HCT116 (cell line): ENCODE measurements at regions not wholly inside any gene's neighbourhood (a gene's known extent, or its start where the extent isn't known, plus 50 kb on each side); places are given as distances from the start of the nearest gene placed in this dataset.

Experiments used
- ATAC-seq: fragments of 200-7000 bp; cut with Tn5 transposase; 2 replicates; pipeline ENCODE4 v1.9.1; 2020; ENCODE audit warnings: mild to moderate bottlenecking, moderate library complexity
- BruUV-seq: library from RNA; stranded (reverse); fragments of 400-500 nt; replicated peaks from 2 replicates; lab custom pipeline; 2021; lab: Mats Ljungman, UMichigan
- CTCF ChIA-PET: fragments of 300-600 bp; sonication (Branson Sonifier 250); formaldehyde crosslinking; loops from one replicate; lab custom pipeline; 2021; ENCODE audit warnings: antibody characterized with exemption; lab: Charles Lee
- POLR2A ChIA-PET: fragments of 300-600, 350-600 bp; sonication (Branson Sonifier 250); formaldehyde crosslinking; loops from one replicate; lab custom pipeline; 2021; ENCODE audit warnings: antibody characterized with exemption; lab: Charles Lee
- RAD21 ChIA-PET, 2 experiments: fragments of 300-600 bp; sonication (Branson Sonifier 250); formaldehyde crosslinking; loops; one replicate each; lab custom pipeline; 2023; ENCODE audit warnings: low total read pairs in 2 of 2; ENCODE audit not compliant: uncharacterized antibody in 2 of 2, unreplicated experiment in 2 of 2, low non-redundant PET in 1 of 2; lab: Charles Lee
- DNase-seq: peaks from one replicate; pipeline ENCODE4 v3.0.0-alpha.2; 2010; ENCODE audit warnings: low read depth, low spot score
- H2AFZ ChIP-seq: fragments of 200-600 bp; shearing (Covaris generic), sonication (generic); 2 replicates; pipeline ENCODE4 v1.6.1; 2017; ENCODE audit warnings: low read depth, mixed run types, mixed read lengths, antibody characterized with exemption, low read length; ENCODE audit not compliant: poor library complexity, severe bottlenecking
- H3K27ac ChIP-seq: 2 replicates; pipeline ENCODE4 v1.5.1; 2012; ENCODE audit warnings: low read depth, low read length
- H3K27me3 ChIP-seq: fragments of 200-600 bp; sonication (generic); 2 replicates; pipeline ENCODE4 v1.6.1; 2016; ENCODE audit warnings: mixed run types, low read length, mixed read lengths; ENCODE audit not compliant: insufficient read depth
- H3K36me3 ChIP-seq, 2 experiments: fragments of 200-500 bp in 1 of 2; fragments of 200-600 bp in 1 of 2; sonication (Bioruptor generic) in 1 of 2; sonication (generic) in 1 of 2; 2 replicates each; pipeline versions ENCODE4 v1.5.1 to v1.6.1; 2014 to 2016; ENCODE audit warnings: low read length in 2 of 2, inconsistent platforms in 1 of 2, mixed read lengths in 1 of 2, mixed run types in 1 of 2; ENCODE audit not compliant: insufficient read depth in 2 of 2, control insufficient read depth in 1 of 2
- H3K4me1 ChIP-seq, 2 experiments: fragments of 200-600 bp in 1 of 2; sonication (generic) in 1 of 2; 2 replicates each; pipeline versions ENCODE4 v1.5.1 to v1.6.1; 2012 to 2017; ENCODE audit warnings: low read length in 2 of 2, inconsistent platforms in 1 of 2, mild to moderate bottlenecking in 1 of 2, mixed read lengths in 1 of 2, mixed run types in 1 of 2, moderate library complexity in 1 of 2; ENCODE audit not compliant: insufficient read depth in 2 of 2, control insufficient read depth in 1 of 2
- H3K4me2 ChIP-seq: fragments of 200-600 bp; sonication (generic); 2 replicates; pipeline ENCODE4 v1.6.1; 2017; ENCODE audit warnings: mixed run types, low read length, mixed read lengths
- H3K4me3 ChIP-seq, 2 experiments: fragments of 200-600 bp in 1 of 2; sonication (generic) in 1 of 2; replicated peaks in 1 of 2; 2 replicates each; pipeline ENCODE4 v1.5.1; 2011 to 2016; ENCODE audit warnings: low read length in 2 of 2, control low read depth in 1 of 2, low read depth in 1 of 2, mild to moderate bottlenecking in 1 of 2, mixed read lengths in 1 of 2, mixed run types in 1 of 2
- H3K79me2 ChIP-seq: fragments of 200-600 bp; sonication (generic); 2 replicates; pipeline ENCODE4 v1.6.1; 2017; ENCODE audit warnings: mild to moderate bottlenecking, mixed run types, low read length, moderate library complexity, mixed read lengths; ENCODE audit not compliant: insufficient read depth
- H3K9ac ChIP-seq: fragments of 200-600 bp; sonication (generic); 2 replicates; pipeline ENCODE4 v1.6.1; 2016; ENCODE audit warnings: low read length, mixed read lengths
- H3K9me2 ChIP-seq: fragments of 200-600 bp; sonication (generic), shearing (Covaris generic); 2 replicates; pipeline ENCODE4 v1.6.1; 2017; ENCODE audit warnings: mixed run types, mild to moderate bottlenecking, moderate library complexity; ENCODE audit not compliant: insufficient read depth
- H3K9me3 ChIP-seq, 2 experiments: fragments of 200-500 bp in 1 of 2; fragments of 200-600 bp in 1 of 2; sonication (Bioruptor generic) in 1 of 2; sonication (generic) in 1 of 2; 2 replicates each; pipeline ENCODE4 v1.6.1; 2014 to 2017; ENCODE audit warnings: low read length in 2 of 2, mixed read lengths in 2 of 2, inconsistent platforms in 1 of 2, low read depth in 1 of 2, mild to moderate bottlenecking in 1 of 2, mixed run types in 1 of 2, moderate library complexity in 1 of 2; ENCODE audit not compliant: control insufficient read depth in 1 of 2, insufficient read depth in 1 of 2
- H4K20me1 ChIP-seq: fragments of 200-600 bp; sonication (generic), shearing (Covaris generic); 2 replicates; pipeline ENCODE4 v1.6.1; 2017; ENCODE audit warnings: mixed run types, mild to moderate bottlenecking, moderate library complexity; ENCODE audit not compliant: insufficient read depth
- CBX3 ChIP-seq: IDR thresholded peaks from 2 replicates; pipeline ENCODE4 v1.6.1; 2012; ENCODE audit warnings: low read depth
- CEBPB ChIP-seq: IDR thresholded peaks from 2 replicates; pipeline ENCODE4 v1.6.1; 2012; ENCODE audit warnings: low read depth
- EZH2 ChIP-seq: fragments of 200-600 bp; sonication (generic); IDR thresholded peaks from 2 replicates; pipeline ENCODE4 v1.6.1; 2017; ENCODE audit warnings: antibody characterized with exemption, mixed run types
- EZH2phosphoT487 ChIP-seq: fragments of 200-600 bp; IDR thresholded peaks from 2 replicates; pipeline ENCODE4 v1.6.1; 2018; ENCODE audit warnings: antibody characterized with exemption, borderline replicate concordance
- POLR2A ChIP-seq: IDR thresholded peaks from 2 replicates; pipeline ENCODE4 v1.7.0; 2011; ENCODE audit warnings: borderline replicate concordance; ENCODE audit not compliant: insufficient read depth, insufficient read length; ENCODE audit errors: extremely low read depth
- ZFX ChIP-seq: fragments of 450-650 bp; IDR thresholded peaks from 2 replicates; pipeline ENCODE4 v1.6.1; 2017
- intact Hi-C: fragments of 100-400 bp; cut with micrococcal nuclease; formaldehyde crosslinking; loops from 2 replicates; pipeline ENCODE4 v1.10.0; 2022
- TF ChIP-seq, protein P1 (sequence below): IDR thresholded peaks from 2 replicates; pipeline ENCODE4 v1.6.1; 2012

DNA sequence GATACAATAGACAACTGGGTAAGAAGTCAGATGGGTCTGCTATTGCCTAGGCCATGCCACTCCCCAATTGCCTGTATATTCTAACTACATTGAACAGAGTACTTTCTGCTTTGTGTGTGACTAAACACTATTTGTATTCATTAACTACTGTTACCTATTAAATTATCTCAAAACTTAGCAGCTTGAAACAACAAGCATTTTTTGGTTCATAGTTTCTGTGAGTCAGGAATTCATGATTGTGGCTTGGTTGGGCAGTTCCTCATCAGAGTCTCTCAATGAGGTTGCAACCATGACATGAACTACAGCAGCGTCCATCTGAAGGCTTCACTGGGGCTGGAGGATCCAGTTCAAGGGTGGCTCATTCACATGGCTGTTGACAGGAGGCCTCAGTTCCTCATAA lies 205.7 kb downstream of the EN1 start:
- no peaks in the 10 kb centered on the region for H3K4me1 ChIP-seq
- H3K36me3 ChIP-seq, result no peaks in the 10 kb centered on the region
- no peak overlapping the region for H3K27ac ChIP-seq
- RAD21 ChIA-PET, result no interaction called here
- no peak overlapping the region for H3K4me3 ChIP-seq
- H2AFZ ChIP-seq, result no peak overlapping the region
- CTCF ChIA-PET, result no interaction called here
- no peaks in the 10 kb centered on the region for H3K27me3 ChIP-seq
- POLR2A ChIA-PET, result no interaction called here
- no peaks in the 10 kb centered on the region for H3K79me2 ChIP-seq
- no peaks in the 10 kb centered on the region for H3K9me3 ChIP-seq
- no peaks in the 10 kb centered on the region for H4K20me1 ChIP-seq
- TF ChIP-seq, protein P1, sequence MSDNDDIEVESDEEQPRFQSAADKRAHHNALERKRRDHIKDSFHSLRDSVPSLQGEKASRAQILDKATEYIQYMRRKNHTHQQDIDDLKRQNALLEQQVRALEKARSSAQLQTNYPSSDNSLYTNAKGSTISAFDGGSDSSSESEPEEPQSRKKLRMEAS, result no peak
- no peak for TF ChIP-seq ZFX
- BruUV-seq, result no TSS peak
- no peak overlapping the region for H3K4me2 ChIP-seq
- intact Hi-C loops, result no loop called here
- ATAC-seq (no peak), DNase-seq (no peak)
- H3K9ac ChIP-seq, result no peak overlapping the region
- H3K9me2 ChIP-seq, result no peaks in the 10 kb centered on the region

DNA sequence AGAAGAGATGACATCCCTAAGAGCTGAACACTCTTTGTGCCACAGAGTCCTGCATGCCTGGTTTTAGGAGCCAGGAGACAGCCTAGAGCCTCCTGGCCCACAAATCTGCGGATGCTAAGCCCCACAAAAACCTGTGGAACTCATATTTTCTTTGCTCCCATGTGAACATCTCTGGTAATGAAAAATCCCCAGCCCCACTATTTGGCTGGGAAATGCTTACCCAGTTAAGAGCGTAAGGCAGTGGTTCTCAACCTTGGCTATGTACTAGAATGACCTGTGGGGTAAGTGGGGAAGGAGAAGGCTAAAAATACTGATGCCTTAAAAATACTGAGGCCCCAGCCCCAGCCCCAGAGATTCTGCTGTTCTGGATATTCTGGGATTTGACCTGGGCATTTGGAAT lies 208.1 kb downstream of the EN1 start:
- no peak for ATAC-seq
- Histone ChIP-seq H3K36me3 (no peaks in the 10 kb centered on the region), H3K9me2 (no peaks in the 10 kb centered on the region), H3K79me2 (no peaks in the 10 kb centered on the region), H3K9ac (no peak overlapping the region), H2AFZ (no peak overlapping the region), H3K27me3 (0 out of 2 replicates have a peak, but pooled peaks cover 3% of the 10 kb centered on the region), H3K4me3 (no peak overlapping the region), H3K27ac (no peak overlapping the region), H3K4me2 (no peak overlapping the region), H4K20me1 (no peaks in the 10 kb centered on the region), H3K9me3 (no peaks in the 10 kb centered on the region), H3K4me1 (no peaks in the 10 kb centered on the region)
- TF ChIP-seq EZH2phosphoT487 (no peak), CBX3 (no peak), ZFX (no peak), CEBPB (no peak), EZH2 (no peak), POLR2A (no peak)
- RAD21 ChIA-PET, result no interaction called here
- CTCF ChIA-PET, result no interaction called here
- POLR2A ChIA-PET, result no interaction called here
- no peak for DNase-seq
- BruUV-seq, result no TSS peak
- intact Hi-C loops, result no loop called here
